GM19351 (cell line): ENCODE measurements at regions not wholly inside any gene's neighbourhood (a gene's known extent, or its start where the extent isn't known, plus 50 kb on each side); places are given as distances from the start of the nearest gene placed in this dataset.

ENCODE experiments used
- ATAC-seq: cut with Tn5 transposase; IDR thresholded peaks from one replicate; pipeline ENCODE4 v1.9.1; 2021; ENCODE audit warnings: mild to moderate bottlenecking, moderate library complexity; ENCODE audit not compliant: unreplicated experiment

GRCh38 chr17:36885153-36885735, 52.0 kb upstream of the LHX1 start:
- no peak for ATAC-seq

GRCh38 chr17:36885771-36886377, 51.4 kb upstream of the LHX1 start:
- no peak for ATAC-seq
